Left ventricle myocardium superior (tissue), 1 donor: ENCODE measurements at regions not wholly inside any gene's neighbourhood (a gene's known extent, or its start where the extent isn't known, plus 50 kb on each side); places are given as distances from the start of the nearest gene placed in this dataset.
"Not testable (repeated sequence)": the region's sequence is repeated elsewhere in the genome, so short reads cannot be mapped to it uniquely, and the experiment has no call there.

ENCODE experiments used
- ATAC-seq: fragments of 200-7000 bp; cut with Tn5 transposase; one replicate; pipeline ENCODE4 v1.9.1; 2020; ENCODE audit warnings: mild to moderate bottlenecking, moderate library complexity
- DNase-seq: peaks from one replicate; pipeline ENCODE4 v3.0.0-alpha.2; 2020
- intact Hi-C: fragments of 100-400 bp; cut with micrococcal nuclease; formaldehyde crosslinking; loops from one replicate; pipeline ENCODE4 v1.11.0; 2022
- donor health status: DM: no; HTN: yes; CAD: no; lungs with severe emphysema.

DNA sequence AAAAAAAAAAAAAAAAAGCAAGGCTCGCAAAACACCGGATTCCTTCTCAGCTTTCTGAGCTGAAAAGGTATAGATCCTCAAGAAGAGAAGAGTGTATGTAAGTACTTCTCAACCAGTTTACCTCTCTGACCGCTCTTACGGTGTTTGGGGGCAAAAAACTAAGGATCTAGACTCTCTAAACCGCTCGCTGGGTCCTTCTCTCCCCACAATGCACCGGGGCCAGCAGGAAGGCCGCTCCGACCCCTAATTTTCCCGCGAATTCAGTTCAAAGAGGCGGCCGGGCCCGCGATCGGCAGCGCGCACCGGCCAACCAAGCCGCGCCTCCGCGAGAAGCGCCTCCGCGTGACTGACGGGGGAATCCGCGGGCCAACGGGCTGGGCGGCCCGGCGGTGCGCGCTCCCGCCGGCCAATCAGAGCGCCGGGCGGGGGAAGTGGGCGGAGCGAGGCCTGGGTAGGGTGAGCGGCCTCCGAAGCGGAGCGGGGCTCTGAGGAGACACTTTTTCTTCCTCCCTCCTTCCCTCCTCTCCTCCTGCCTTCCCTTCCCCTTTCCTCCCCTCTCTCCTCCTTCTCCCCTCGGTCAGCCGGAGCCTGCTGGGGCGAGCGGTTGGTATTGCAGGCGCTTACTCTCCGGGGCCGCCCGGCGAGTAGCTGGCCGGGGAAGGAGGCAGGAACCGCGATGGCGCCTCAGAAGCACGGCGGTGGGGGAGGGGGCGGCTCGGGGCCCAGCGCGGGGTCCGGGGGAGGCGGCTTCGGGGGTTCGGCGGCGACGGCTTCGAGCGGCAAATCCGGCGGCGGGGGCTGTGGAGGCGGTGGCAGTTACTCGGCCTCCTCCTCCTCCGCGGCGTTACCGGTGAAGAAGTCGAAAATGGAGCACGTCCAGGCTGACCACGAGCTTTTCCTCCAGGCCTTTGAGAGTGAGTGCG lies 93.0 kb downstream of the CRLF3 start:
- DNase-seq (peak; percentile 92), ATAC-seq (peak; percentile 99)
- intact Hi-C loops: not testable (repeated sequence)

DNA sequence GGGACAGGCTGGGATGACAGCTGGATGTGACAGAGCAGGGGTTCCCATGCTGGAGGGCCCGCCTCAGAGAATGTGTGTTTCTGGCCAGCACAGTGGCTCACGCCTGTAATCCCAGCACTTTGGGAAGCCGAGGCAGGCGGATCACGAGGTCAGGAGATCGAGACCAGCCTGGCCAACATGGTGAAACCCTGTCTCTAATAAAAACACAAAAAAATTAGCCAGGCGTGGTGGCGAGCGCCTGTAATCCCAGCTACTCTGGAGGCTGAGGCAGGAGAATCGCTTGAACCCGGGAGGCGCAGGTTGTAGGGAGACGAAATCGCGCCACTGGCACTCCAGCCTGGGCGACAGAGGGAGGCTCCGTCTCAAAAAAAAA lies 93.7 kb downstream of the CRLF3 start:
- DNase-seq: peak; percentile 28
- ATAC-seq, intact Hi-C loops: not testable (repeated sequence)

DNA sequence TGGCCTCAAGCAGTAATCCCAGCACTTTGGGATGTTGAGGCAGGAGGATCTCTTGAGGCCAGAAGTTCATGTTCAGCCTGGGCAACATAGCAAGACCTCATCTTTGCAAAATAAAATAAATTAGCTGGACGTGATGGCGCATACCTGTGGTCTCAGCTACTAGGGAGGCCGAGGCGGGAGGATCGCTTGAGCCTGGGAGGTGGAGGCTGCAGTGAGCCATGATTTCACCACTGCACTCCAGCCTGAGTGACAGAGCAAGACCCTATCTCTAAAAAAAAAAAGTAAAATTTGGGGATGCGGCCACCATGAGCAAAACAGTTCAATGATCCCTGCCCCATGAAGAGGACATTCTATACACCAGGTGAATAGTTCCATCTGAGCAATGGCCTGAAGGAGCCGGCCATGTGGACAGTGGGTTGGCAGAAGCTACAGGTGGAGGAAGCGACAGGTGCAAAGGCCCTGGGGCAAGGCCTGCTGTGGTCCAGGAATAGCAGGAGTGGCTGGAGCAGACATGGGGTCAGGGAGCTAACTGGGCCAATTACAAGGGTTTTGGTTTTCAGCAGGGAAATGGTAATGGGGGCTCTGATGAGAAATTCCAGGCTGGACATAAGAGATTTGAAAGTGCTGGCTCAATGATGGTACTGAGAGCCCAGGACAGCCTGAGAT lies 94.2 kb downstream of the CRLF3 start:
- peak; percentile 18 for DNase-seq
- intact Hi-C loops, ATAC-seq: not testable (repeated sequence)

DNA sequence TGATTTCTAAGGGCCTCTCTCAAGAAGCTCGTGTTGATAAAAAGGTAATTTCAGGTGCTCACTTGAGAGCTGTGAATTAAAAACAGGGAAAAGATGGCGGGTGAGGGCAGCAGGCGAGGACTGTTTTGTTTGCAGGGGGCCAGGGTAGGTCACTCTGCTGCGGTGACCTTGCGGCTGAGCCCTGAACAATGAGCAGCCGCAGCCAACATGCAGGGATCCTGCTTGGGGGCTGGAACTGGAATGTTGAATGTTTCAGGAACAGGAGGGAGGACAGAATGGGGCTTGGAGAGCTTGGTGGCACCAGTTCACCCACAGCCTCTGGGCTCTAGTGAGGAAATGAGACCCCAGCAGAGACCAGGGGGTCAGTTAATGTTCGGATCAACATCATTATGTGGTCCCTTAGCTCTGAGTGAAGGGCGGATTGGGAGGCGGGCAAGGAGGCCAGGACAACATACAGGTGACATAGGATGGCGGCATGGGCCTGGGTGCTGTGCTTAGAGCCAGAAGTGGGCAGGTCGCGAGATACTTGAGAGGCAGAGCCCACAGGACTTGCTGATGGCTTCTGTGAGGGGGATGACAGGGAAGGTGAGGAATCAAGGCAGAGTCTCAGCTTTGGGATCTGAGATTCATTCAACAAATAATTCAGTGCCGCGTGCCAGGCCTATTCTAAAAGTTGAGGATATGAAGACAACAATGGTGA lies 94.9 kb downstream of the CRLF3 start:
- DNase-seq, ATAC-seq: not testable (repeated sequence)

DNA sequence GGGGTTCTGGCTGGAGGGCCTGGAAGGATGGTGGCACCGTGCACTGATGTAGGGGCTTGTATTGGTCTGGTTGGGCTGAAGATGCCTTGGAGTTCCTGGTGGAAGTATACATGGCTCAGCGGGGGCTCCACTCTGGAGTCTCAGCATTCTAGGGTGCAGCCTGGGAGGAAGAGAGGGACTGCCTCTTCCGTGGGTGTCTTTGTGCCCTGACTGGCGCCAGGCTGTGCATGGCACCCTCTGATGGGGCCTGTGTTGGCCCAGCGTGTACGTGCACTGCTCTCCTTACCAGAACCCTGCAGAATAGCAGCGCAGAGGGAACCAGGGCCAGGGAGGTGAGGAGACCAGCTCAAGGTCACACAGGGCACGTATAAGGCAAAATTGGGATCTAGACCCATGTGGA lies 97.0 kb downstream of the CRLF3 start:
- ATAC-seq, intact Hi-C loops: not testable (repeated sequence)
- DNase-seq: peak; percentile 5

More for the DNA sequence above, 94.9 kb downstream of the CRLF3 start:
- intact Hi-C loops: not testable (repeated sequence)

DNA sequence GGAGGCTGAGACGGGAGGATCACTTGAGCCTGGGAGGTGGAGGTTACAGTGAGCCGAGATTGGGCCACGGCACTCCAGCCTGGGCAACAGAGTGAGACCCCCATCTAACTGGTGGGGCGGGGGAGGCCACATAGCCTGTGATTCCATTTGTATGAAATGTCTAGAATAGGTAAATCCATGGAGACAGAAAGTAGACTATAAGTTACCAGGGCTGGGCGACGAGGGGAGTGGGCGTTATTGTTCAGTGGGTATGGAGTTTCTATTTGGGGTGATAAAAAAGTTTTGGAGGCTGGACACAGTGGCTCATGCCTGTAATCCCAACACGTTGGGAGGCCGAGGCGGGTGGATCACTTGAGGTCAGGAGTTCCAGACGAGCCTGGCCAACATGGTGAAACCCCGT lies 97.8 kb downstream of the CRLF3 start:
- intact Hi-C loops, ATAC-seq: not testable (repeated sequence)
- DNase-seq: peak; percentile 25

DNA sequence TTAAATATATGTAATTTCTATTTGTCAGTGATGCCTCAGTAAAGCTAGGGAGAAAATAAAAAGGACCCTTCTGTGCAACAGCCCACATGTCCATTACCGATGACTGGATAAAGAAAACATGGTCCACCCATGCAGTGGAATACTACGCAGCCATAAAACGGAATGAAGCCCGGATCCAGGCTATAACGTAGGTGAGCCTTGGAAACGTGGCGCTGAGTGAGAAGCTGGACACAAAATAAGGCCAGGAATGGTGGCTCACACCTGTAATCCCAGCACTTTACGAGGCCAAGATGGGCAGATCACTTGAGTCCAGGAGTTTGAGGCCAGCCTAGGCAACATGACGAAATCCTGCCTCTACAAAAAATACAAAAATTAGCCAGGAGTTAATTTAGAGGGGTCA lies 98.2 kb downstream of the CRLF3 start:
- ATAC-seq, DNase-seq, intact Hi-C loops: not testable (repeated sequence)

DNA sequence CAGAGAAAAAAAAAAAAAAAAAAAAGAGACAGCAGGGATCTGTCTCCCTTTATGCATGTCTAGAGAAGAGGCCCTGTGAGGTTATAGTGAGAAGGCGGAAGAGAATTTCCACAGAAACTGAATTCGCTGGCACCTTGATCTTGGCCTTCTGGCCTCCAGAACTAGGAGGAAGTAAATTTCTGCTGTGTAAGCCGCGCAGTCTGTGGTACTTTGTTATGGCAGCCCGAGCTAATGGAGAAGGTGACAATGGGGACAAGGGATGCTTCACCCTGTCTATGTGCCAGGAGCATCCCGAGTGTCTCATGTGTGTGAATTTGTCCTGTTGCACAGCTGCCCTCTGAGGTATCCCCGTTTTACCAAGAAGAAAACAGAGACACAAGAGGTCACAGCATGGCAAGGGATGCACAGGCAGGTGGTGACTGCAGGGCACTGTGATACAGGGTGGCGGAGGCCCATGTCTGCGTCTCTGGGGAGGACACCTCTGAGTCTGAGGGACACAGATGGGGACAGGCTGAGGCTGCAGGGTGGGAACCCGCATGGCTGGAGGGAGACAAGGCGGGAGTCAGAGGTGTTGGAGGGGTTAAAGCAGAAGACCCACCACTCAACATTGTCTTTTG lies 100.3 kb downstream of the CRLF3 start:
- DNase-seq: peak; percentile 15
- intact Hi-C loops, ATAC-seq: not testable (repeated sequence)

DNA sequence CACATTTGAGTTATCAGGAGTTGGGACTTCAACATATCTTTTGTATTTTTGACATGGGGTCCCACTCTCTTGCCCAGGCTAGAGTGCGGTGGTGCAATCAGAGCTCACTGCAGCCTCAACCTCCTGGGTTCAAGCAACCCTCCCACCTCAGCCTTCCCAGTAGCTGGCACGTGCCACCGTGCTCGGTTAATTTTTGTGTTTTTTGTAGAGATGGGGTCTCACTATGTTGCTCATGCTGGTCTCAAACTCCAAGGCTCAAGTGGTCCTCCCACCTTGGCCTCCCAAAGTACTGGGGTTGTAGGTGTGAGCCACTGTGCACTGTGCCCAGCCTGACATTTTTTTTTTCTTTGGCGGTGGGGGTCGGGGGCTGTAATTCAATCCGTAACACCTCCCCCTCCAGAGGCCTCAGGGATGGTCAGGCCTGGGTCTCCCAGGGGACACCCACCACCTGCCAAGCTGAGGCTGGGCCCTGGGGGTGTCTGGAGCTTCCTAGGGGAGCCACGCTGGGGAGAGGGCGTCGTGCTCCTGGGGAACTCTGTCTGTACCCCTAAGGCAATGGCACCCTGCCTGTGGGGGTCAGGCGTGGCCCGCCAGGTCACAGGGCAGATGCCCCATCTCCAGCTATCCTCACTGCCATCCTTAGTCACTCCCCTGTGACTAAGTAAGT lies 102.2 kb downstream of the CRLF3 start:
- DNase-seq: peak; percentile 21
- ATAC-seq, intact Hi-C loops: not testable (repeated sequence)

DNA sequence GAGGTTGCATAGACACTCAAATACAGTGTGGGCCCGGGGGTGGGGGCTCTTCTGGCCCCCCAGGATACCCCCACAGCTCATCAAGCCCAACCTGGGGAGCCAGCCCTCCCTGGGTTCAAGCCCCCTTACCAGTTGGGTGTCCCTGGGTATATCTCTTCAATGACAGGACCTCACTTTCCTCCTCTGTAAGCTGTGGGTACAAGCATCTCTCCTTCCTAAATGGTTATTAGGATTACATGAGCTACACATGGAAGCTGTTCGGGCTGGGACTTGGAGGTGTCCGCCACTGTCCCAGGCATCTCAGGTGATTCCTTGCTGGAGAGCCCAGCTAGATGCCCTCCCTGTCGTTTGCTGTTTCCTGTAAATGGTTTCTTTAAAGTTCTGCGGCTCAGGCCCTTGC lies 103.5 kb downstream of the CRLF3 start:
- intact Hi-C loops, ATAC-seq: not testable (repeated sequence)
- DNase-seq: peak; percentile 11

DNA sequence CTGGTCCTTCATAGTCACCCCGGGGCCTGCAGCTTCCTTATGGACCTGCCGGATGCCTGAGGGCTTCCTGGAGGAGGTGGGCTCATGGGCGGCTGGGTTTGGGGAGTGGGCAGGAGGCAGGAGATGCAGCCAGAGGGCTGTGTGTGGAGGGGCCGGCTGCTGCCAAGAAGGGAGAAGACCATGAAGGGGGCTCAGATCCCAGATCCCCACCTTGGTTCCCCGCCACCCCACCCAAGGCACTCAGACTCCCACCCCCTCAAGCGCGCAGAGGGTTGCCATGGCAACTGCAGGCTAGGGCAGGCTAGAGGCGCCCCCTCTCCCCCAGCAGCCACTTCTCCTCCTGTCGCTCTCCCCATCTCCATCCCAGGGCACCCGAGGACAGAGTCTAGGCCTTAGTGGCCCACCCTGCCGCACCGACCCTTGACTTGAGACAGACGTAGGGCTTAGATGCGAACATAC lies 104.5 kb downstream of the CRLF3 start:
- intact Hi-C loops: no loop called here
- no peak for ATAC-seq
- peak; percentile 13 for DNase-seq

DNA sequence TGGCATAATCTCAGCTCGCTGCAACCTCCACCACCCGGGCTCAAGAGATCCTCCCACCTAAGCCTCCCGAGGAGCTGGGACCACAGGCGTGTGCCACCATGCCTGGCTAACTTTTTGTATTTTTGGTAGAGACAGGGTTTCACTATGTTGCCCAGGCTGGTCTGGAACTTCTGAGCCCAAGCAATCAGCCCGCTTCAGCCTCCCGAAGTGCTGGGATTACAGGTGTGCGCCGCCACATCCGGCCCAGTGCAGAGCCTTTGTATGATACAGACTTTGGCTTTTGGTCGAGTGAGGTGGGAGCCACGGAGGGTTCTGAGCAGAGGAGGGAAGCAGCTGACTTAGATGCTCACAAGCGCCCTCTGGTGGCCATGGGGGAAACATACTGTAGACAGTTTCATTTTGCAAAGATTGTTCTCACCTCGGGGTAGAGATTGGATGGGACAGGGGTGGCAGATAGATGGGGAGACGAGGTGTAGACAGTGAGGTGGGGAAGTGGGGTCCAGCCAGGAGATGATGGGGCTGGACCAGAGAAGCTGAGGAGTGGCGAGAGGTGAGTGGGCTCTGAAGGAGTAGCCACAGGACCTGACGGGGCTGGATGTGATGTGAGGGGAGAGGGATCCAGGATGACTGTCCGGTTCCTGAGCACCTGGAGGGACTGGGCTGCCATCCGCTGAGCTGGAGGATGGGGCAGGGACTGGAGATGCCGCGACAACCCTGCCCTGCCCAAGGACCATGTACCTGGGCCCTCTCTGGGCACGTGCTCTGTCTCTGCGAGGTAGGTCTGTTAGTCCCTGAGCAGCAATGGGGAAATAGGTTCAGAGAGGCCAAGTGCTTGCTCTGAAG lies 105.1 kb downstream of the CRLF3 start:
- peak; percentile 61 for ATAC-seq
- intact Hi-C loops: not testable (repeated sequence)
- peak; percentile 77 for DNase-seq

DNA sequence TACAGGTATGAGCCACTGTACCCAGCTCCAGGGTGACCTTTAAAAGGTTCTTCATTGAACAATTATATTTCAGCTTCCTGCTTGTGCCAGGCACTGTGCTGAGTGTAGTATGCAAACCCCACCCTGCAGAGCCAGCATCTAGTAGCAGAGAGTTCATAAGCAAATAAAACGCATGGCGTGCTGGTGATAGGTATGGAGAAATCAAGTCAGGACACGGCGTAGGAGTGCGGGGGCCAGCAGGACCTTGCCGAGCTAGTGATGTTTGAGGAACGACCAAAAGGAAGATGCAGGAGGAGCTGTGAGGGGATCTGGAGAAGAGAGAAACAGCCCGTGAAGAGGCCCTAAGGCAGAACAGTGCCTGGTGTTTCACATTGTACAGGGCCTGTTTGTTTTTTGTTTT lies 105.8 kb downstream of the CRLF3 start:
- intact Hi-C loops, ATAC-seq, DNase-seq: not testable (repeated sequence)

DNA sequence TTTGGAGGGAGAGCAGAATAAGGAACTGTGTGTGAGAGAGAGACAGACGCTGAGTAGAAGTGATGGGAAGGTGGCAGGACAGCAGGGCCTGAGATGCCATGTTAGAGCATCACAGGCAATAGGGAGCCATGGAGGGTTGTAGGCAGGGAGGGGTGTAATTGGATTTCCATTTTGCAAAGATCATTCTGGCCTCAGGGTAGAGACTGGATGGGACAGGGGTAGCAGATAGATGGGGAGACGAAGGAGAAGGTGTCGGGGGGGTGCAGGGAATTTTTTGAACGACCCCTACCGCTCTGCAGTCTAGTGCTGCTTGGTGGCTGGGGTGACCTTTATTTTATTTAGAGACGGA lies 106.4 kb downstream of the CRLF3 start:
- intact Hi-C loops, ATAC-seq, DNase-seq: not testable (repeated sequence)

DNA sequence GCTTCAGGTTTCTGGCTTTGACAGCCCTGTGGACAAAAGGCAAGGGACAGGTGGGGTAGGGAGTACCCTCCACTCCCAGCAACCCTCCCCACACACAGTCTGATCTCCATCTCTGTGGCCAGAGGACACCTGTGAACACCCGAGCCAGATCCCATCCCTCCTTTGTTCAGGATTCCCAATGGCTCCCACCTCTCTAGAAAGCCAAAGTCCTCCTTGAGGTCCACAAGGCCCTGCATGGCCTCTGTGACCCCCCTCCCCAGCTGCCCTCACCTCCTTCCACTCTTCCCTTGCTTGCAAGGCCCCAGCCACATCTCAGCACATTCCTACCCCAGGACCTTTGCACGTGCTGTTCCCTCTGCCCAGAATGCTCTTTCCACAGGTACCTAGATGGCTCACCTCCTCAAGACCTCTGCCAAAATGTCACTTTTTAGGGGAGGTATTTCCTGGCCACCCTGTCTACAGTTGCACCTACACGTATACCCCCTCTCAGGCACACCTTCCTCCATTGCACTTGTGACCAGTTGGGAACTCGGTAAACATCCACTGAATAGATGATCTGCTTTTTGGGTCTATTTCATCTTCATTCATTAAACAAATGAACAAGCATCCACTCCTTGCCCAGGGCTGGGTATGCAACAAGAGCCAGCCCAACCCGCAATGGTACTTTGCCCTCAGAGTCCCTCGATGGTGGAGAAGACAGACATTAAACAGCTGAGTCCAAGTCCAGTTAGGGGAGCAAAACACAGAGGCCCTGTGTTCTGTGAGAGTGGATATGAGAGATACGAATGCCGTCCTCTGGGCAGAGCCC lies 107.0 kb downstream of the CRLF3 start:
- ATAC-seq (no peak), DNase-seq (no peak)
- intact Hi-C loops: no loop called here

DNA sequence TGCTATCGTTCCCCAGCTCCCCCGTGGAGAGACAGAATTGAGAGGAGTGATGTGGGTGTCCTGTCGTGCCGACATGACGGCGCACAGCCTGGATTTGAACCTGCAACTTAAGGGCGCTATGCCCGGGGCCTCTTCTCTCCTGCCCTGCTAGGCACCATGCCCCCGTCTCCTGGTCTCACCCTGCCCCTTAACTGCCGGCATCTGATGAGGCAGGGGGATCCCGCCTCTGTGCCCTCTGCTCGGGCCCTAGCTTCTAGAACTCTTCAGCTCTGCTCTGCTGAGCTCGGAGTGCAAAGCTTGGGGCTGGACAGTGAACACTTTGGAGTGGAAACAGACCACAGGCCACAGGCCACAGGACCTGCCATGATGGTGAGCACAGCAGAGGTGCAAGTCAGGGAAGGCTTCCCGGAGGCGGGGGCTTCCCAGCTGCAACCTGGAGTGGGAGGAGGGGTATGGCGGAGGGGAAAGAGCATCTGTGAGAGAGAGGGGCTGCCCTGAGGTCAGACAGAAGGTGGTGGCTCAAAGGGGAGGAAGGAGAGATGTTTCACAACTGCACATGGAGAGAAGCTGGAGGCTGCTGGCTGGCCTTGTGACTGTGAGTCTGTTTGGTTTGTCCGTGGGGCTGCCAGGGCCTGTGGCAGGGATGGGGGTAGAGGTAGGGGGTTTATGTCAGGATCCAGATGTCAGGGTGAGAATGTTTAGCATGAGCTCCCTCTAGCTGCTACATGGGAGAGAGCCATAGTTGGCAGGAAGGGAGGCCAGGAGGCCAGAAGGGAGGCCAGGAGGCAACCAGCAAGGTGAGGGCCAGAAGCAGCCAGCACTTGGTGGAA lies 107.8 kb downstream of the CRLF3 start:
- no peak for DNase-seq
- ATAC-seq: no peak

More for the DNA sequence above, 107.8 kb downstream of the CRLF3 start:
- intact Hi-C loops: no loop called here
